Stimulated activated CD8-positive, alpha-beta memory T cell treated with anti-CD3 and anti-CD28 coated beads, Interleukin-15, amount 100 ng/mL, for 48 hours (primary cell): ENCODE measurements at regions not wholly inside any gene's neighbourhood (a gene's known extent, or its start where the extent isn't known, plus 50 kb on each side); places are given as distances from the start of the nearest gene placed in this dataset.

Experiments used
- DNase-seq, 2 donors: peaks; one replicate each; pipeline ENCODE4 v3.0.0-alpha.2; 2020; ENCODE audit warnings: low read depth in 2 of 2

DNA sequence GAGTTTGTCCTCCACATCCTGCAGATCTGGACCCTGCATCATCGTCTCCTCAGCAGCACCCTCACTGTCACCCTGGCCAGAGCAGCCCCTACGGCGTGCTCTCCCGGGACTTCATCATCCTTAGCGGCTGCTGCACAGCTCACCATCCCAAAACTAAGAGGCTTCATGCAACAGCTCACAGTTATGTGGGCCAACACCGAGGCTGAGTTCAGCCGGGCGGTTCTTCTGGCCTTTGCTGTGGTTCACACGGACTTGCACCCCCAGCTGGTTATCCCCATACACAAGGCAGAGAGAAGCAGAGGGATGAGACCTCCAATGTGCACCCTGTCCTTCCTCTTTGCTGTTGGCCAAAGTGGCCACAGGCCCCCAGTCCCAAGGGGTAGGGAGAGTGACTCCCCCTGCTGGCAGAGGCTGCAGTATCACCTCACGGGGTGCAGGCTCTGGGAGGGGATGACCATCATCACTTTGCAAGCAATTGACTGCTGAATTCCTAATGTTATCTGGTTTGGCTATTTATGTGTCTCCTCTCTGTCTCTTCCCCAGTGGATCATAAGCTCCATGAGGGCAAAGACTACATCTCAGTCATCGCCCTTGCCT, 276.8 kb downstream of the BRD1 start:
- no peak for DNase-seq

DNA sequence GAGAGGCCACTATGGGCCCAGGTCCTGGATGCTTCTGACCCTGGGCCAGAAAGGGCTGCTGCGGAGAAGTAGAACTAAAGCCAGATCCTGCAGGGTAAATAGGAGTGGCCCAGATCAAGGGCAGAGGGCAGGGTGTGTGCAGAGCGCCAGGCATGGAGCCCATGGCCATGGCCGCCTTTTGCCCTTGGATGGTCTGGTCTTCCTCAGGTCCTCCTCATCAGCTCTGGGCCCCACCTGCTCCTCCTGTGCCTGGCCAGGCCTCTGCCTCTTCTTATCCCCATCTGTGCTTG, 277.6 kb downstream of the BRD1 start:
- no peak for DNase-seq

DNA sequence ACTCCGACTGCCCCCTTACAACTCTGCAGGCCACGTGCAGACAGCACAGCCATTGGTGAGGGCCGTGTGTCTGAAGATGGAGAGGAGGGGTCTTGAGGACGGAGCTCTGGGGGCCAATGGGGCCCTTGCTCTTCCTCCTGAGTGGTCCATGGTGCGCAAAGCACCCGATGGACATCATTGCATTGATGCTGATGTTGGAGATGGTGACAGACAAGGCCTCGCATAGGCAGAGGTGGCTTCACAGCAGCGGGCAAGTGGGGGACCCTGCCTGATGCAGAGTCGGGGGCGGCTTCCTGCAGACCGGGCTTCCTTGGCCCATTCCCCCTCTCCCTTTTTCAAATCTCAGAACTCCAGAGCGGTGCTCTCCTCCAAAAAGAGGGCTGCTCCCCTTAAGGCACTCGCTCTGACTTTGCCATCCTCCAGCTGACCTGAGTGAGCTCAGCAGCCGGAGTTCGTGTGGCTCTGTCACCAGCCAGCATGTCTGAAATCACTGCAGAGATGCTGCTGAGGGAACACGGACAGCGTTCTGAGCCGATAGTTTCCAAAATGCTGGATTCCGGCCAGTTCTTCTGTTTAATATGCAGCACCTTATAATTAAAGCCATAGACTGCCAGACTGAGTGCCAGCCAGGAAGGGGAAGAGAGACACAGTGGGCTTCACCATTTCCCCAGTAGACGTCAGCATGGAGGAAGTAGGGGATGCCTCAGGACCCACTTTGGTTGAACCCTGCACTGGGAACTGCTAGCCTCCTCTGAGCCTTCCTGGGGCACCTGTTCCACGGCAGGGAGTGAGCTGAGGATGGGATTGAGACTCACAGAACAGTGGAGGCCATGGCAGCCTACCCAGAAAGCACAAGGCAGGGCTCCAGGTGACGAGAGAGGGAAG, 278.2 kb downstream of the BRD1 start:
- DNase-seq = no peak

- no peak for DNase-seq
Observed at GRCh38 chr22:49548356-49549202, 279.1 kb downstream of the BRD1 start.

GRCh38 chr22:49547751-49548239, 279.9 kb downstream of the BRD1 start:
- DNase-seq = no peak

DNA sequence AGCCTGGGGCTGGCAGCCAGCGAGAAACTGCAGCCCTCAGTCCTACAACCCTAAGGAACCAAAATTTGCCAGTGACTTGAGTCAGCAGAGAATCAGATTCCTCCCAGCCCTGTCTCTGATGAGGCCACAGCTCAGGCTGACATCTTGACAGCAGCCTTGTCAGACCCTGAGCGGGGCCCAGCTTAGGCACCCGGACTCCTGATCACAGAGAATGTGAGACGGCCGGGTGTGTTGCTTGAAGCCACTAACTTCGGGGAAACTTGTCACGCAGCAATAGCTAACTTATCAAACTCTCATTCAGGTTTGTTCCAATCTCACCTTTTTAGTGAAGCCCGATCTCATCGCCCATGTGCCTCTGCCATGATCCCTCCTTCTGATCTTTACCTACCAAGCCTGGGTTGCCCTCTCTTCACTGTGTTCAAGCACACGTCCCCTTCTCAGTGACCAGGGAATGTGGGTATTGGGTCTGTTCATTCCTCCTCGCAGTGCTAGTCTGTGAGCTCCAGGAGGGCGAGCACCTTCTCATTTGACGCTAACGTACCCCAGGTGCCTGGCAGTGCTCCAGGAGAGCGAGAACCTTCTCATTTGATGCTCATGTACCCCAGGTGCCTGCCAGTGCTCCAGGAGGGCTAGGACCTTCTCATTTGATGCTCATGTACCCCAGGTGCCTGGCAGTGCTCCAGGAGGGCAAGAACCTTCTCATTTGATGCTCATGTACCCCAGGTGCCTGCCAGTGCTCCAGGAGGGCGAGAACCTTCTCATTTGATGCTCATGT, 280.7 kb downstream of the BRD1 start:
- no peak for DNase-seq

DNA sequence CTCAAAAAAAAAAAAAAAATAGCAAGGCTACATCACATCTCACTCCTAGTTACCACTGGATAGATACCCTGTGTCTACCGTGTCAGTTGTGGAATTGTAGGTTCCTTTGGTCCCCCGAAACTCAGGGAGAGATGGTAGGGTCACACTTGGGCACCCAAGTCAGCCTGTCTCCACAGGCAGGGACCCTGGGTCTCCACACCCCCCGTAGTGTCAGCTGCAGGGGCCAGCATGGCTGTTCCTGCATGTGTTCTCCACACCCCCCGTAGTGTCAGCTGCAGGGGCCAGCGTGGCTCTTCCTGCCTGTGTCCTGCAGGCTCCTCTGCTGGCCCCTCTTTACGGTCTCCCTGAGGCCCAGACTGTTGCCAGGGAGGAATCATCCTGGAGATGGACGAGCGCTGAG, 282.1 kb downstream of the BRD1 start:
- DNase-seq = no peak

DNA sequence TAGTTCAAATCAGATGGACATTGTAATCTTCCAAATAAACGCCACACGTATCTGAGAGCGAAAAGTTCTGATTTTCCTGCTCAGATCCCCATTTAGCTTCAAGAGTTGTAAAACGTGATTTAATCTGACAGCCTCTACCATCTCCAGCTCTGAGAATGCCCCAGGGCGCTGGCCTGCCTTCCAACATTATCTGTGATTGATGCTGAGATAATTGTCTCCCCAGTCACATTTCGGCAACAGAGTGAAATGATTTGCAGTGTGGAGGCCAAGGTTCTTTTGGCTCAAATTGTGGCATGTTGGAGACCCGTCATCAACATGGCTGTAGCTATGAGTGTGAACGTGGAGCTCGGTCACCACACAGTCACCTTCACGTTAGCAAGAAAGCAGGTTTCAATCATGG, 283.4 kb downstream of the BRD1 start:
- DNase-seq = no peak

DNA sequence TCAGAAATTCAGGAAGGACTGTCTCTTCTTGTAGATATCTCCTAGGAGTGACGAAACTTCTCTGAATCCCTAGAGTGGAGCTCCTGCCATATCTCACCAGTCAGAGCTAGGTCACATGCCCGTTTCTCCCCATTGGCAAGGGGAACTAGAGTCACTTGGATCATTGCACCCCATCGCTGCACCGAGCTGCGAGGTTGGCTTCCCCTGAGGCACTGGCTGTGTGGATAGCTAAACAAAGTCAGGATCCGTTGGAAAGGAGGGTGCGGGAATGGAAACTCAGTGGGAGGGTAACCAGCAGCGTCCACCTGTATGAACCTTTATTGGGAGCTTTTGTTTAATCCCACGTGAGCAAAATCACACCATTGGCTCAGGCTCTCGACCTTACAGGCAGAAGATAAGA, 283.8 kb downstream of the BRD1 start:
- DNase-seq = no peak

DNA sequence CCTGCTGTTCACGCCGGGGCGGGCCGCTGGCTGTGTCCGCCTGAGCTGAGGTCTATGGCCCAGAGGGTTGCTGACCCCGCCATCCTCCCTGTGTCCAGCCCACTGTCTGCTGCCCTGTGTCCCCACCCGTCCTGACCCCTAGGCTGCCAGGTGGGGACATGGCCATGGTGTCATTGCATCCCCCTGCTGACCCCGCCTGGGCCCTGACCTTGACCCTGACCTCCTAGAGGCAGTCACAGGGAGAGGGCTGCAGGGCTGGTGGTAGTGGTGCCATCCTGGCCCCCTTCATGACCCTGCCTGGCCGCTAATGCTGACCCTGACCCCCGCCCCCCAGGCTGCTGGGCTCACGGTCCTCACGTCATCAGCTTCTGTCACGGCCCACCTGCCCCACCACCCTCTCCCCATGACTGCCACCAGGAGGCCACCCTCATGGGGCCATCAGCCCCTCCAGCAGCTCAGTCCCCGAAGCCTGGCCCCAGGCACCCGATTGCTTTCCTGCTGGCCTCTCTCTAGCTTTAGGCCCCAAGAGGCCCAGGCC, 285.9 kb downstream of the BRD1 start:
- DNase-seq = no peak

- DNase-seq = no peak
Observed at GRCh38 chr22:49540913-49541692, 286.6 kb downstream of the BRD1 start.

- no peak for DNase-seq
Observed at GRCh38 chr22:49540084-49540912, 287.4 kb downstream of the BRD1 start.

DNA sequence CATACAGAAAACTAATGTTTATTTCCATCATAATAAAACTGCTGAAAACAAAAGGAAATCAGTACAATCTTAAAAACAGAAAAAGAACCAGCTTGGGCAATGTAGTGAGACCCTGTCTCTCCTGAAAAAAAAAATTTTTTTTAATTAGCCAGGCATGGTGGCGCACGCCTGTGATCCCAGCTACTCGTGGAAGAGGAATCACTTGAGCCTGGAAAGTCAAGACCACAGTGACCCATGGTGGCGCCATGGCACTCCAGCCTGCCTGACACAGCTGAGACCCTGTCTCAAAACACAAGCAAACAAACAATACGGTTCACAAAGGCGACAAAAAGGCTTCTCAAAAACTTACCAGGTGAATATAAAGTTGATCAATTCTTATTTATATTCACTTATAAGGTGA, 289.7 kb downstream of the BRD1 start:
- DNase-seq = no peak

GRCh38 chr22:49536571-49537131, 291.0 kb downstream of the BRD1 start:
- DNase-seq = no peak

DNA sequence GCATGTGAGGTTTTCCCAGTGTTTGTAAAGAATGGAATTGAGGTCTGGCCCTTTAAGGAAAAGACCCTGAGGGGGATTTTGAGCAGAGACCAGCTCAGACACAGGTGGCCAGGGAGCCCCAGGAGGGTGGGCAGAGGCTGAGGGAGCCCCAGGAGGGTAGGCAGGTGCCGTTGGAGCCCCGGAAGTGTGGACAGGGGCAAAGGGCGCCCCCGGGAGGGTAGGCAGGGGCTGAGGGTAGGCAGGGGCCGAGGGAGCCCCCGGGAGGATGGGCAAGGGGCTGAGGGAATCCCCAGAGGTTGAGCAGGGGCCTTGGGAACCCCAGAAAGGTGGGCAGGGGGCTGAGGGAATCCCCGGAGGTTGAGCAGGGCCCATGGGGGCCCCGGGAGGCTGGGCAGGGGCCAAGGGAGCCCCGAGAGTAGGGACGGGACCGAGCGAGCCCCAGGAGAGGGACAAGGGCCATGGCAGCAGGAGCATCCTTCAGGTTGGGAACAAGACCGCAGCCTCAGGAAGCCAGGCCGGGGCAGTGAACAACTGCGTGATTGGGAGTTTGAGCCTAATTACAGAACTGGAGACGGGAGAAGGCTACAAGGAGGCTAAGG, 292.0 kb downstream of the BRD1 start:
- no peak for DNase-seq

DNA sequence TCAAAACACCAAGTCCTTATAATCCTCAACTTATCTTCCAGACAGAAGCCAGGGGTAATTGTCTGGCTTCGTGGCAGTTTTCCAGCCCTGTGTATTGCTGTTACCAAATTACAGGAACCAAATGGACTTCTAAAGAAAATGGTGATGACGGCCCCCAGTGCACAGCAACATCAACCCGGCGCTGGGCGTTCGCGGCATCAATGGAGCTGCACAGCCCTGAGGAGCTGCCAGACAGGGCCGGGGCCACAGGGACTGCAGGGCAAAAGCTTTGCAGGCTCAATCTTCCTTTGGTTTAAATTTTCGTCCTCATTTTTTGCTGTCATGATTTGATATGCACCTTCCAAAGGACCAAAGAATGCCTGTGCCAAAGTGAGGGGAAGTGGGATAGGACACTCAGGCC, 292.5 kb downstream of the BRD1 start:
- DNase-seq = no peak

GRCh38 chr22:49534386-49534785, 293.3 kb downstream of the BRD1 start:
- no peak for DNase-seq

DNA sequence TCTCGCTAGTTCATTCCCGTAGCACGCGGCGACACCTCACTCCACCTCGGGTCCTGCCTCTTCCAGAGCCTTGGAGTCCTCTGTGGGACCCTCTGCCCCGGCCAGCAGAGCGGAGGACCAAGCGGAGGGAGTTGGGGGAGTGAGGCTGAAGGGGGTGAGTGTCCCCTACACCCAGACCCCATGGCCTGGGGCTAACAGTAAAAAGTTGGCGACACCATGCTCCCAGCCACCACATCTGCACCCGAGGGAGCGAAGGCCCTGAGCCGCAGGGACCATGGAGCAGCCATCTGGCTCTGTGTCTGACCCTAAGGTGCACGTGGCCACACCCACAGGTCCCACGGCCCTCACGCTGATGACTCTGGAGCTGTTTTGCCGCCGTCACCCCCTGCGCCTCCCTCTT, 293.8 kb downstream of the BRD1 start:
- DNase-seq = no peak
